IPS DF 19.7 (cell line): ENCODE measurements at regions not wholly inside any gene's neighbourhood (a gene's known extent, or its start where the extent isn't known, plus 50 kb on each side); places are given as distances from the start of the nearest gene placed in this dataset.
A peak's percentile ranks its signal among the peaks of the same experiment; 100 is the strongest.
"Not testable (repeated sequence)": the region's sequence is repeated elsewhere in the genome, so short reads cannot be mapped to it uniquely, and the experiment has no call there.

Experiments used
- DNase-seq: peaks from one replicate; pipeline ENCODE4 v3.0.0-alpha.2; 2013; ENCODE audit warnings: low read depth, low spot score

- DNase-seq: no peak
Observed at GRCh38 chr9:115543511-115543910, 425.6 kb upstream of the TNC start.

- no peak for DNase-seq
Observed at GRCh38 chr9:115548609-115549260, 430.8 kb upstream of the TNC start.

- DNase-seq: no peak
Observed at GRCh38 chr9:115551396-115551795, 433.4 kb upstream of the TNC start.

DNA sequence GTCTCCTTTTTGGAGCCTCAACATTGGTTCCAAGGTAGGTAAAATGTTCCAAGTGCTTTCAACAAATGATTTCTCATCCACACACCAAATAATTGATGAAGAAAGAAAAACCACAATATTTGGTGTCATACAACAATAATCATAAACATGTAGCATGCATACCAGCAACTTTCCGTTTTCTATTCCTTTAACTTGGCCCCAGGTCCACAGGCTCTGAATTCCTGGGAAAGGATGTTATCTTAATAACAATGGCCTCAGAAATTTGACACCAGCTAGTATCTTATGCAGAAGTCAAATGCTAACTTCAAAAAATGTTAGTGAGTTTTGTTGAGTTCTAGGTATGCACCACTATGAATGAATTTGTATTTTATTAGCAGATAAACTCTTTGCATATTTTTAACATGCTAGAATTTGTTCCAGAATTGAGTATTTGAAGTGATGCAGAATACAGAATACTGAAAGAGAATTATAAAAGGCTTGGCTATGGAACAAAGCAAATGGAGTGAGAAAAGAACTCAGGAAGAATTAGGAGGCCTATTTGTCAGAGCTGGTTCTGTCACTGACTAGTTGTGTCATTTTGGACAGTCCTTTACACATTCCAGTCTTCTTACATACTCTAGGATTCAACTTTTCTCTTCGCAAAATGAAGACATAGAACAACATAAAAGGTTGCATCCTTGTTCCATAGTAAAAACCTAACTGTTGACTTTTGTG, 435.3 kb upstream of the TNC start:
- DNase-seq: peak; percentile 5

GRCh38 chr9:115556432-115556831, 438.5 kb upstream of the TNC start:
- DNase-seq: no peak

DNA sequence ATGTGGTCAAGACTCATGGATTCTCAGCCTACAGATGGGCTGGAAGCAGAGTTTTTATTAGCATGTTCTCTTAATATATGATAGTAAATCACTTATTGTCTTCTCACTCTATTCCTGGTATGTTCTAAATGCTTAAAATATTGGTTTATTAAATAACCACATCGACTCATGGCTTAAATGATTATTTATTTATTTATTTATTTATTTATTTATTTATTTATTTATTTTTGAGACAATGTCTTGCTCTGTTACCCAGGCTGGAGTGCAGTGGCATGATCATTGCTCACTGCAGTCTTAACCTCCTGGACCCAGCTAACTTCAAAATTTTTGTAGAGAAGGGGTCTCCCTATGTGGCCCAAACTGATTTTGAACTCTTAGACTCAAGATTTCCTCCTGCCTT, 457.2 kb upstream of the TNC start:
- no peak for DNase-seq

- not testable (repeated sequence) for DNase-seq
Observed at GRCh38 chr9:115585458-115585857, 467.5 kb upstream of the TNC start.

DNA sequence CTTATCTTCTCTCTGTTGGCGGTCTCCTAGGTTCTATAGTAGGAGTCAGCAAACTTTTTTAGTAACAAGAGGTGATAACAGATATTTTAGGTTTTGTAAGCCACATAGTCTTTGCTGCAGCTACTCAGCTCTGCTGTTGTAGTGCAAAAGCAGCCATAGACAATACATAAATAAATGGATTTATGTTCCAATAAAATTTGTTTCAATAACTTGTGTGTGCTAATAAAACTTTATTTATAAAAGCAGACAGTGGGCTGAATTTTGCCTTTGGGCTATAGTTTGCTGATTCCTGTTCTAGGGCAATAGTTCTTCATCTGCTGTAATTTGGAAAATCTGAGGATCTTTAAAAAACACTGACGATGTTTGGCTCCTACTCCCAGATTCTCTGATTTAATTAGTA, 469.4 kb upstream of the TNC start:
- DNase-seq: no peak

GRCh38 chr9:115590011-115590410, 472.1 kb upstream of the TNC start:
- DNase-seq: no peak

GRCh38 chr9:115591584-115591984, 473.6 kb upstream of the TNC start:
- peak; percentile 75 for DNase-seq

DNA sequence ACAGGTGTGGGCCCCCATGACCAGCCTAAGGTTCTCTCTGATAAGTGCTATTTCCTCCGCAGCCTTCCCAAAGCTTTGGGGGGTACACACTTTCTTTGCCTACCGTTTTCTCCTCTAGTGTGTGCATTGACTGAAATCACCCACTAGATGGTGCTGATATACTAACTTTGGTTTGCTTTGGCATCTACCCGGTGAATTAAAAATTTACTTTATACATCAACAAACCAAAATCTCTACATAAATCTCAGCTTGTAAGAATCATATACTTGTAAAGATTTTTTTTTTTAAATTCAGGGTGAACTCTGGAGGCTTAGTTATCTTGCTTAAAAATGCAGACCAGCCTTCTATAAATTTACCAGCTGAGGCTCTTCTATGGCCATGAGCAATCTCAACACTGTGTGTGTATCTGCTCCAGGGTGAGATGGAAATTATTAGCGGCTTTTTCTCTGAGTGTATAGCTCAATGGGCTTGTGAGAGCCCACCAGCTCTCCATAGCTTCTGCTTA, 475.7 kb upstream of the TNC start:
- DNase-seq: peak; percentile 9

DNA sequence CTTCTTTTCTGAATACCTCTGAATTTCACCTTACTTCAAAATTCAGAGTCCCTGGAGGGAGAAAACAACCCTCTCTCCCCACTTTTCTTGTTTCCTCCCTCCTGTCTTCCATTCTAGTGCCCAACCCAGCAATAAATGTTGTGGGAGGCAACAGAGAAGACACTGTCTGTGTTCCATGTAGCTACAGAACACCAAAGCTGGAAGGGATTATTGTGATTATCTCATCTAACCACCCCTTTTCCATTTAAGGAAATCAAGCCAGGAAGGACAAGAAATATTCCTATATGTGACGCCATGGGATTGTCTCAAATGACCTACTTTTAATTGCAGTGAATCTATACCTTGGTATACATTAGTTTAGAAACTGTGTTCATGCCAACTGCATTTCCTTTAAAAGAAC, 476.6 kb upstream of the TNC start:
- DNase-seq: no peak

DNA sequence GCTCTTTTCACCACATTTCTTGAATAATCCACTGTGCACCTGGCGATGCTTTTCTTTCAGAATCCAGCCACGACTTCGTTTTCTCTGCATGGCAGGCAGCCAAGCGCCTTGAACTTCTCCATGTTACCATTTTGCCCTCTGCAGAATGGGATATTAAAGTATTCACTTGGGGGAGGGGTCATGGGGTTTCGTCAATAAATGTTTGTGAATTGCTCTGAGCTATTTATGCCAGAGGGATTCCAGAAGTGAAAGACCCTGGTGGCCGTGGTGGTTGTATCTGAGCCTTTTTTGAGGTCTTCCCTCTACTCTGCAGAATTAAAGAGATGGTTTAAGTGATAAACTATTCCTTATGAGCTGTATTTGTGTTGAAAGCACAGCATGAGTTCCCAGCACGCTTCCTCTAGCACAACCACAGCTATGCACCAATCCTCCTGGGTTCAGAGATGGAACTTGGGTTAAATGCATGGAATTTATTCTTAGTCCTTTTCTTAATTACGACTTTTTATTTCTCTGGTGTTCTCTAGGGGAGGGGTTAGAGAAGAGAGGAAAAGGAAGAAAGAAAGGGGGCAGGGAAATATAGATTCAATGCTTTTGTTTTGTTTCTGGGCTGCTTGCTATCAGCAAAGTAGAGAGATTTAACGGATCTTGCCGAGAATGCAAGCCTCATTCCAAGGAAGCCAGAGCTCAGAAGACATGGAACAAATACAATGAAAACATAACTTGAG, 478.2 kb upstream of the TNC start:
- DNase-seq: no peak

DNA sequence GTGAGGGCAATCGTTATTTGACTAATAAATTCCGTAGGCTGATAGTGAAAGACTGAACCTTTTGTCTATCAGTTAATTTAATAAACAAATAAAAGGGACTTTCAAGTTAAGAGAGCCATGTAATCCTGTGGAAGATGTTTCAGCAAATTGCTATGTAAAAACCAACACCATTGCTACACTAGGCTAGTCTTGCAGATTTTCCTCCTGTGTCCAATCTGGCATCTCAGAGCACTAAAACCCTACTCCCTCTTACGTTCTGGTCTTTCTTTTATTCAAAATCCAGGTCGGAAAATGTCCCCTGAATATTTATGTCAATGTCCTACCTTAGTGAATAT, 478.8 kb upstream of the TNC start:
- no peak for DNase-seq

- no peak for DNase-seq
Observed at GRCh38 chr9:115597330-115597895, 479.5 kb upstream of the TNC start.

DNA sequence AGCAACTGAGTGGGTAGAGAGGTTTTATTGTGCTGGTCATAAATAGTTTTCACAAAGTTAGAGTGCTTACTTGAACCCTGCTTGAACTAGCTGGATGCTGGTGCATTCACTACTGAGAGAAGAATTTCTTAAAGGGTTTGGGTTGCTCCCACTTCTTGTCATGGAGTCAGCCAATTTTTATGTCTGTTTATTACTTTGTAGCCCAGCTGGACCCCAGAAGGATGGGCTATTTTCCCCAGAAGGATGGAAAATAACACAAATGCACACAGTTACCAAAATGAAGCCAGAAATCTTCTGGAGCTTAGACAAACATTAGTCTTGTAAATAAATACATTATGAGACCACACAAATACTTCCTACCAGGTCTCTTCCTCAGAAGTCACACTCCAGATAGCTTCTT, 480.8 kb upstream of the TNC start:
- DNase-seq: no peak

GRCh38 chr9:115599898-115600297, 481.9 kb upstream of the TNC start:
- no peak for DNase-seq

GRCh38 chr9:115601434-115601833, 483.5 kb upstream of the TNC start:
- no peak for DNase-seq

- DNase-seq: no peak
Observed at GRCh38 chr9:115604831-115605483, 487.0 kb upstream of the TNC start.

- no peak for DNase-seq
Observed at GRCh38 chr9:115606838-115607237, 488.9 kb upstream of the TNC start.

DNA sequence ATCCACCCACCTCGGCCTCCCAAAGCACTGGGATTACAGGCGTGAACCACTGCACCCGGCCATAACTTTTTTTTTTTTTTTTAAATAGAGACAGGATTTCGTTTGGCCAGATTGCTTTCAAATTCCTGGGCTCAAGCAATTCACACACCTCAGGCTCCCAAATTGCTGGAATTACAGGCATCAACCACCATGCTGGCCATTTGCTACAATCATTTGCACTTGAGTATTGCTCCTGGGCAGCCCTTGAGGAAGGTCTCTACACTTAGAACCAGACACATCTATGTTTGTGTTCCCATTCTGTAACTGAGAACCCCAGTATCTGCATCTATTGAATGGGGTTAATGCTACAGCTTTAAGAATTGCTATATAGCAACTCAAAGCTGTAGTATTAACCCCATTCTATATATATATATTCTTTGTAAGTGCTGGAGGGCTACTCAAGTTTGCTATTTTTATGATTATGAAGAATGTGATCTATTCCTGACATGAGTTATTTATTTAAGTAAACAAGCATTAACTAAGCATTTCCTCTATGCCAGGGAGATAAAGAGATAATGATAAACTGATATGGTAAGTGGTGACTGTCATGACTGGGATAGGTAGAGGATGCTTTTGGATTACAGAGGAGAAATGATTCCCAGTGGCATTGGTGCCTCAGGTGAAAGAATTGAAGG, 496.5 kb upstream of the TNC start:
- no peak for DNase-seq
